OCI-LY7 (cell line): ENCODE measurements at regions not wholly inside any gene's neighbourhood (a gene's known extent, or its start where the extent isn't known, plus 50 kb on each side); places are given as distances from the start of the nearest gene placed in this dataset.

ENCODE experiments used
- BruUV-seq: library from RNA; stranded (reverse); fragments of 400-500 nt; replicated peaks from 2 replicates; lab custom pipeline; 2021; lab: Mats Ljungman, UMichigan
- CTCF ChIA-PET: fragments of 300-600 bp; sonication (Branson Sonifier 250); formaldehyde crosslinking; loops from one replicate; lab custom pipeline; 2022; ENCODE audit warnings: antibody characterized with exemption; ENCODE audit not compliant: unreplicated experiment; lab: Charles Lee
- POLR2A ChIA-PET: fragments of 300-600 bp; sonication (Branson Sonifier 250); formaldehyde crosslinking; loops from one replicate; lab custom pipeline; 2022; ENCODE audit warnings: antibody characterized with exemption; lab: Charles Lee
- DNase-seq: peaks from one replicate; pipeline ENCODE4 v3.0.0-alpha.2; 2015; ENCODE audit warnings: low spot score
- H2AFZ ChIP-seq: fragments of 200-600 bp; sonication (generic), shearing (Covaris generic); 2 replicates; pipeline ENCODE4 v1.6.1; 2014; ENCODE audit warnings: mild to moderate bottlenecking, antibody characterized with exemption, low read length, moderate library complexity
- H3K27ac ChIP-seq: fragments of 200-600 bp; sonication (generic); 2 replicates; pipeline ENCODE4 v1.5.1; 2014; ENCODE audit warnings: mixed run types, low read depth, mild to moderate bottlenecking, moderate library complexity, low read length, inconsistent platforms; ENCODE audit not compliant: poor library complexity, severe bottlenecking
- H3K36me3 ChIP-seq: fragments of 200-600 bp; sonication (generic); 2 replicates; pipeline ENCODE4 v1.6.1; 2014; ENCODE audit warnings: mild to moderate bottlenecking, antibody characterized with exemption, low read length, moderate library complexity, mixed read lengths; ENCODE audit not compliant: insufficient read depth
- H3K4me1 ChIP-seq: fragments of 200-600 bp; sonication (generic); 2 replicates; pipeline ENCODE4 v1.5.1; 2014; ENCODE audit warnings: mild to moderate bottlenecking, low read length; ENCODE audit not compliant: insufficient read depth, poor library complexity, severe bottlenecking
- H3K4me2 ChIP-seq: fragments of 200-600 bp; sonication (generic); 2 replicates; pipeline ENCODE4 v1.6.1; 2014; ENCODE audit warnings: mild to moderate bottlenecking, low read length
- H3K4me3 ChIP-seq: fragments of 200-600 bp; sonication (generic); 2 replicates; pipeline ENCODE4 v1.5.1; 2014; ENCODE audit warnings: mild to moderate bottlenecking, low read depth, low read length; ENCODE audit not compliant: poor library complexity, severe bottlenecking
- H3K79me2 ChIP-seq: fragments of 200-600 bp; sonication (generic); 2 replicates; pipeline ENCODE4 v1.6.1; 2016; ENCODE audit warnings: low read depth, mild to moderate bottlenecking, low read length, moderate library complexity, mixed read lengths; ENCODE audit not compliant: insufficient read depth
- H3K9me2 ChIP-seq: fragments of 200-600 bp; sonication (generic); 2 replicates; pipeline ENCODE4 v1.6.1; 2016; ENCODE audit warnings: mild to moderate bottlenecking, low read length, mixed read lengths; ENCODE audit not compliant: insufficient read depth
- H3K9me3 ChIP-seq: fragments of 200-600 bp; sonication (generic); 2 replicates; pipeline ENCODE4 v1.6.1; 2014; ENCODE audit warnings: mild to moderate bottlenecking, mixed run types, low read length, mixed read lengths
- H4K20me1 ChIP-seq: fragments of 200-600 bp; sonication (generic); 2 replicates; pipeline ENCODE4 v1.6.1; 2014; ENCODE audit warnings: mild to moderate bottlenecking, antibody characterized with exemption, low read length, moderate library complexity, mixed read lengths; ENCODE audit not compliant: insufficient read depth
- CTCF ChIP-seq: fragments of 200-600 bp; sonication (generic); conservative IDR thresholded peaks from 2 replicates; pipeline ENCODE4 v1.5.1; 2014; ENCODE audit warnings: mild to moderate bottlenecking, antibody characterized with exemption, low read length, moderate library complexity, mixed read lengths
- EZH2phosphoT487 ChIP-seq: fragments of 200-600 bp; sonication (generic); IDR thresholded peaks from 2 replicates; pipeline ENCODE4 v1.6.1; 2018; ENCODE audit warnings: low read depth, borderline replicate concordance, mild to moderate bottlenecking, mixed run types, antibody characterized with exemption, low read length, moderate library complexity, mixed read lengths
- intact Hi-C: fragments of 100-400 bp; cut with micrococcal nuclease; formaldehyde crosslinking; loops from one replicate; pipeline ENCODE4 v1.10.0; 2022; ENCODE audit not compliant: unreplicated experiment

GRCh38 chr6:141467041-141467440 lies 665.7 kb upstream of the GJE1 start:
- DNase-seq, result no peak
- BruUV-seq, result no TSS peak
- peak overlapping the region; percentile 29; the same call in 1 of the 2 replicates for H2AFZ ChIP-seq
- no peak overlapping the region for H3K27ac ChIP-seq
- H3K36me3 ChIP-seq, result no peaks in the 10 kb centered on the region
- H4K20me1 ChIP-seq, result no peaks in the 10 kb centered on the region
- intact Hi-C loops, result no loop called here
- POLR2A ChIA-PET, result interaction anchor here (0.6 to 3.4 kb wide), 4 partner anchors 9 to 16 kb away, joined by 3 to 15 read pairs (median 10); no protein-coding TSS in a partner anchor
- H3K79me2 ChIP-seq, result no peaks in the 10 kb centered on the region
- no peaks in the 10 kb centered on the region for H3K9me2 ChIP-seq
- TF ChIP-seq EZH2phosphoT487 (no peak), CTCF (no peak)
- H3K9me3 ChIP-seq, result peaks cover 3% of the 10 kb centered on the region; the same call in 1 of the 2 replicates
- no peak overlapping the region for H3K4me3 ChIP-seq
- no peak overlapping the region for H3K4me2 ChIP-seq
- CTCF ChIA-PET, result no interaction called here
- H3K4me1 ChIP-seq, result peaks cover 8% of the 10 kb centered on the region

- Histone ChIP-seq H3K4me1 (peaks cover 8% of the 10 kb centered on the region), H2AFZ (peak overlapping the region; percentile 86), H3K79me2 (no peaks in the 10 kb centered on the region), H3K4me3 (no peak overlapping the region), H3K9me2 (peaks cover 2% of the 10 kb centered on the region; the same call in 1 of the 2 replicates), H4K20me1 (no peaks in the 10 kb centered on the region), H3K9me3 (peaks cover 7% of the 10 kb centered on the region; the same call in 1 of the 2 replicates), H3K36me3 (no peaks in the 10 kb centered on the region), H3K4me2 (peak overlapping the region; percentile 39; the same call in 1 of the 2 replicates), H3K27ac (no peak overlapping the region)
- ChIA-PET POLR2A (interaction anchor here (1.1 kb wide), 1 partner anchor 19 kb away, joined by 11 read pairs; no protein-coding TSS in a partner anchor), CTCF (no interaction called here)
- no TSS peak for BruUV-seq
- TF ChIP-seq EZH2phosphoT487 (no peak), CTCF (no peak)
- intact Hi-C loops, result loop anchor here (2.0 kb wide), 1 partner anchor 34 kb away; no protein-coding TSS in a partner anchor
- DNase-seq, result no peak
Observed at GRCh38 chr6:141464896-141465295, 667.8 kb upstream of the GJE1 start.

- CTCF ChIA-PET, result interaction anchor here (1.1 kb wide), 1 partner anchor 19 kb away, joined by 4 read pairs; no protein-coding TSS in a partner anchor
- H3K36me3 ChIP-seq, result no peaks in the 10 kb centered on the region
- no peaks in the 10 kb centered on the region for H3K79me2 ChIP-seq
- H3K27ac ChIP-seq, result no peak overlapping the region
- peaks cover 2% of the 10 kb centered on the region; the same call in 1 of the 2 replicates for H3K9me2 ChIP-seq
- TF ChIP-seq CTCF, result no peak
- no peak for TF ChIP-seq EZH2phosphoT487
- no TSS peak for BruUV-seq
- intact Hi-C loops, result loop anchor here (2.0 kb wide), 1 partner anchor 34 kb away; no protein-coding TSS in a partner anchor
- peaks cover 8% of the 10 kb centered on the region for H3K4me1 ChIP-seq
- POLR2A ChIA-PET, result interaction anchor here (0.6 to 1.1 kb wide), 2 partner anchors 19 to 191 kb away, joined by 3 to 11 read pairs; no protein-coding TSS in a partner anchor
- H3K4me3 ChIP-seq, result no peak overlapping the region
- H3K9me3 ChIP-seq, result peaks cover 7% of the 10 kb centered on the region; the same call in 1 of the 2 replicates
- H3K4me2 ChIP-seq, result peak overlapping the region; percentile 39; the same call in 1 of the 2 replicates
- no peaks in the 10 kb centered on the region for H4K20me1 ChIP-seq
- DNase-seq, result peak; percentile 56
- H2AFZ ChIP-seq, result peak overlapping the region; percentile 86
Observed at GRCh38 chr6:141464490-141464889, 668.2 kb upstream of the GJE1 start.
